ENCODE measurements at regions not wholly inside any gene's neighbourhood (a gene's known extent, or its start where the extent isn't known, plus 50 kb on each side); places are given as distances from the start of the nearest gene placed in this dataset.

- ATAC-seq, result no peak
- no peak for FAIRE-seq
- Histone ChIP-seq H3K9ac (ENCODE audit: insufficient read depth in 1 of 2, low read depth in 2 of 2, low read length in 2 of 2) (no peak overlapping the region), H3K4me2 (ENCODE audit: insufficient read depth, low read length) (no peak overlapping the region), H4K20me1 (replicated peaks; ENCODE audit: control insufficient read depth, insufficient read depth, low read length) (no peaks in the 10 kb centered on the region), H3K27ac (ENCODE audit: extremely low read depth, low read depth, low read length) (no peak overlapping the region), H3K9me1 (ENCODE audit: control insufficient read depth, insufficient read depth, low read length) (no peaks in the 10 kb centered on the region), H3K9me3 (replicated peaks; ENCODE audit: control insufficient read depth, insufficient read depth, low read depth, low read length) (no peaks in the 10 kb centered on the region), H3K79me2 (ENCODE audit: control insufficient read depth, insufficient read depth, low read length) (no peaks in the 10 kb centered on the region), H3K27me3 (ENCODE audit: control insufficient read depth in 2 of 2, insufficient read depth in 2 of 2, low read length in 2 of 2) (no peaks in the 10 kb centered on the region), H3K4me3 (no peak overlapping the region), H3K4me1 (replicated peaks in 1 of 2; ENCODE audit: control insufficient read depth in 2 of 2, insufficient read depth in 2 of 2, low read length in 2 of 2) (no peaks in the 10 kb centered on the region), H3K36me3 (ENCODE audit: control insufficient read depth, insufficient read depth, low read length) (no peaks in the 10 kb centered on the region), H2AFZ (ENCODE audit: low read depth, low read length) (no peak overlapping the region)
- WGBS (ENCODE audit: insufficient coverage, low coverage, missing lambda C conversion rate), result 3% methylated on average over 4 of the region's 4 CpGs
- DNase-seq (ENCODE audit: extremely low read depth in 1 of 4, low spot score in 3 of 4), result no peak
- ChIA-PET CTCF (ENCODE audit: low intra/inter-chr PET ratio) (no interaction called here), POLR2A (no interaction called here)
- no peak for TF ChIP-seq ZBTB1 (CRISPR knock-in tag; IDR thresholded peaks at IDR 0.05; ENCODE audit: borderline replicate concordance, low read depth)
- TF ChIP-seq MLLT1 (IDR thresholded peaks at IDR 0.05), result no peak
- no peak for TF ChIP-seq THRB (CRISPR knock-in tag; conservative IDR thresholded peaks at IDR 0.05)
- no peak for TF ChIP-seq CC2D1A (IDR thresholded peaks at IDR 0.05)
- no peak for TF ChIP-seq DNMT1 (IDR thresholded peaks at IDR 0.05)
- TF ChIP-seq HMGN3 (IDR thresholded peaks at IDR 0.05; ENCODE audit: borderline replicate concordance, extremely low read depth, insufficient read length, low read depth, low read length), result no peak
- TF ChIP-seq NELFE (IDR thresholded peaks at IDR 0.05; ENCODE audit: insufficient read depth, insufficient read length), result no peak
- no peak for TF ChIP-seq ZNF589 (CRISPR knock-in tag; IDR thresholded peaks at IDR 0.05; ENCODE audit: low read depth)
- no peak for TF ChIP-seq TARDBP (IDR thresholded peaks at IDR 0.05)
- TF ChIP-seq ZNF785 (CRISPR knock-in tag; IDR thresholded peaks at IDR 0.05), result no peak
- TF ChIP-seq ZNF133 (CRISPR knock-in tag; IDR thresholded peaks at IDR 0.05), result no peak
- no peak for TF ChIP-seq ZNF3 (CRISPR knock-in tag; IDR thresholded peaks at IDR 0.05)
- TF ChIP-seq TCF7L2 (IDR thresholded peaks at IDR 0.05; ENCODE audit: low read depth, low read length), result no peak
- intact Hi-C loops (cut with micrococcal nuclease) (no loop called here), in situ Hi-C loops (cut with MboI) (no loop called here)
- BruUV-seq (replicated peaks), result no TSS peak
Observed at GRCh38 chr3:117622171-117622841, 912.7 kb downstream of the TUSC7 start.

All from K562 (cell line).